GM21381 (cell line): ENCODE measurements at regions not wholly inside any gene's neighbourhood (a gene's known extent, or its start where the extent isn't known, plus 50 kb on each side); places are given as distances from the start of the nearest gene placed in this dataset.
"Not testable (repeated sequence)": the region's sequence is repeated elsewhere in the genome, so short reads cannot be mapped to it uniquely, and the experiment has no call there.

Source experiments
- ATAC-seq: cut with Tn5 transposase; IDR thresholded peaks from one replicate; pipeline ENCODE4 v1.9.1; 2021; ENCODE audit warnings: mild to moderate bottlenecking, moderate library complexity; ENCODE audit not compliant: unreplicated experiment

DNA sequence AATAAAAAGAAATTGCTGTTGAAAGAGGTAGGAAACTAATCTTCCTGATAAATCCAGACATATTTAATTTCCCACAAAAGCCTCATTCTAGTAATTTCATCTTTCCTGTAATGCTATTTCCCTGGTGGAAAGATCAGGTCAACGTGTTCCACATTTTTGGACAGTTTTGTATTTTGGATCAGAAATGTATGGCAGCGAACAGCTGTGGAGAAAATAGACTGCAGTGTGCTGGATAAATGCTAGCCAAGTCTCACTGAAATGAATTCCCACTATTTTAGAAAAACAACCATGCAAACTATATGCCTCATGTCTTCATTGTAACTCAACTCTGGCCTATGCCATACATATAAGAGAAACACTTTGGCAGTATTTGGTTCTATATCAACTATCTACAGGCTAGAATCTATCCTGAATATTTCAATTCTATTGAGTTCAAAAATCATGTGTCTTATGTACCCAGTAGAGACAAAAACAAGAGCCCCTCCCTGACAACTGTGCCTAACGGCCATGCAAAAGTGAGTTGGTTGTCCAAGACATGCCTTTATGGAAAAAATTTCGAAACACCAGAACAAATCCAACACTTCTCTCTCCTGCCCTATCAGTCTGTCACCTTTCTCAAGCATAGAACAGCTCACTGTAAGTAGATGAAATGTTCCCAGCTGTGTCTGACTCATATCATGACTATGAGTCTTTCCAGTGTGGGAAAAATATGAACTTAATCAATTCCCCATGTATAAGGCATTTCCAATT is 191.3 kb upstream of the NREP start:
- no peak for ATAC-seq

- ATAC-seq: no peak
Measured at GRCh38 chr5:111946556-111946955, 189.6 kb upstream of the NREP start.

DNA sequence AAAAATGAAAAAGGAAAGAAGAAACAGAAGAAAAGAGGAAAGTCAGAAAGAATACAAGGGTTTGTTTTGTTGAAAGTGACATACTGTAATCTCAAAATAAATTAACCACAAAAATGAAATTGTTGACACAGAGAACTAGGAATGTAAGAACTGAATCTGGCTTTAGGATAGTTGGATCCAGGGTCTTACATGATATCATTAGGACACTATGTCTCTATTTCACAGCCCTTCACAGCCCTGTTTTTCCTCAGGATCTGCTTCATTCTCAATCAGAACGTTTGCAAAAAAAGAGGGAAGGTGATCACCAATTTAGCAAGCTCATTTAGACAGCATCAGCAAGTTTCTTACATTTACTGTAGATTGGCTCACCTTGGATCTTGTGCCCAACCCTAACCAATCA is 188.5 kb upstream of the NREP start:
- no peak for ATAC-seq

DNA sequence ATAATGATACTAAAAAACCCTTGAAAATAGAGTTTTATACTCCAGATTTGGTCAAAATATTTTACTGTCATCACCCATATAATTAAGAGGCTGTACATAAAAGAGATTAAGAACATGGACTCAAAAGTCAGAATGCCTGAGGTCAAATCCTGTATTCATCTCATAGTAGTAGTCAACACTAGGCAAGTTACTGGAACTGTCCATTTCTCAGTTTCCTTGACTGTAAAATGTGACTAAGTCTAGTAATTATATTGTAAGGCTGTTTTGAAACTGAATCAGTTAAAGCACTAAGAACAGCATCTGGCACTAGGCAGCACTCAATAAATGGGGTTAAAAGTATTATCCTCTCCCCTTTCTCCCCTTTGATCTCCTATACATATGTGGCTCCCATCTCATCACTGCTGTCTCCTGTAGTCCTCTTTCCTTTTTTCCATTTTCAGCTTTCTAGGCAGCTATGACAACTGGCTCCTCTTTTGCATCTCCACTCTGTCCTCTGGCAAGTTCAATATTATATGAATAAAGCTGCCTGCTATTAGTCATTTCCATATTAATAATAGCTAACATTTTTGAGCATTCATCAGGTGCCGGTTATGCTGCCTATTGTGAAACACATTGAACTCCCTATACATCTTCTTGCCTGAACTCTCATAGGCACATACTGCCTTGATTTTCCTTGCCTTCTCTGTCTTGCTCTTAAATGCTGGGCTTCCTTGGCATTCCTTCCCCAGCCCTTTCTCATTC is 185.8 kb upstream of the NREP start:
- ATAC-seq: no peak

- no peak for ATAC-seq
Measured at GRCh38 chr5:111942201-111942600, 185.2 kb upstream of the NREP start.

DNA sequence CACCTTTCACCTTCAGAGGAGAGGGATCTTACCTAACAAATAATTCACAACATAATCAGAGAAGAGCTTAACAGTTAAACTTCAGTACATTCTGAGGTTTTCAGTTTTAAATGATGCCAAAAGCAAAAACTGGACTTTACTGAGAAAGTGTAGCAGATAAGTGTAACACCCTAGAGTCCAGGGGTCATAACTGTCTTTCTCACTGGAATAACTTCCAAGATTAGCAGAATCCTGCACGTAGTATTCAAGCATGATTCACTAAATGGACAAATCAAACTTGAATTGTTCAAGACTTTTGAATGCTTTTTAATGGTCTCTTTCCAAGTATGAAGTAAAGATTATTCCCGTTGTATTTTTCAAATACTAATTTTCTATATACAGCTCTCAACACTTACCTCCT is 180.1 kb upstream of the NREP start:
- ATAC-seq: no peak

- no peak for ATAC-seq
Measured at GRCh38 chr5:111935835-111936234, 178.8 kb upstream of the NREP start.

DNA sequence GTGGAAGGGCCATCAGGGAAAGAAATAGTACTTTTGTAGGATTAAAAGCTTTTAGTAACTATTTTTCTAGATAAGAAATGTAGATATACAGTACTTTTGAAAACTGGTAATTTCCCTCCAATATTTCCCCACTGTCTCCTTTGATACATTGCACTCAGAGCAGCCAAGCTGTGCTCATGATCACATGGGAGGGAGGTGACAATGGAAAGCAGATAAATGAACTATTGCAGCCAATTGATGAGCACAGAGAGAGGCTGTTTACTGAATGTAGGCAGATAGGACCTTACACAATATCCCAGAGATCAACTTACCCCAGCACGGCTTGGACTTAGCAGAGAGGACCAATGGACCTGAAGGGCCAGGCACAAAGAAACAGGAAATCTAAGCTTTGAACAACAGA is 178.0 kb upstream of the NREP start:
- ATAC-seq: no peak

GRCh38 chr5:111934511-111934910 is 177.5 kb upstream of the NREP start:
- ATAC-seq: no peak

- ATAC-seq: no peak
Measured at GRCh38 chr5:111933086-111933485, 176.1 kb upstream of the NREP start.

DNA sequence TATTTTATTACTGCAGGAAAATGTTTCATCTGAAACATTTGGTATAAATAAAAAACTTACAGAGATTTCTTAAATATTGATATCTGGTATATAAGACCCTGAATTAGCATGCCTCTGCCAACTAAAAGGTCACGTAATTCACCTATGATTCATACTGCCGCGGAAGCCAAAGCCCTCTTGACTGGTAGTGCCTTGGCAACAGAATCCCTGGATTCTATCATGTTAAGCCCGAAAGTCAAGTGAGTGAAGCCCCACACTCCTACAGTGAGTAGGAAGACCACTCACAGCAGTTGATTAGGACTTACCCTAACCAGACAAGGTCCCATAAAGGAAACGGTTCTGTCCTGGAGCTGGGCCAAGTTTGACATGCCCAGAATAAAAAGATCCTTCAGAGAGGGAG is 175.6 kb upstream of the NREP start:
- ATAC-seq: no peak

- ATAC-seq: no peak
Measured at GRCh38 chr5:111932199-111932598, 175.2 kb upstream of the NREP start.

GRCh38 chr5:111931655-111932054 is 174.7 kb upstream of the NREP start:
- ATAC-seq: no peak

- no peak for ATAC-seq
Measured at GRCh38 chr5:111930905-111931461, 174.0 kb upstream of the NREP start.

DNA sequence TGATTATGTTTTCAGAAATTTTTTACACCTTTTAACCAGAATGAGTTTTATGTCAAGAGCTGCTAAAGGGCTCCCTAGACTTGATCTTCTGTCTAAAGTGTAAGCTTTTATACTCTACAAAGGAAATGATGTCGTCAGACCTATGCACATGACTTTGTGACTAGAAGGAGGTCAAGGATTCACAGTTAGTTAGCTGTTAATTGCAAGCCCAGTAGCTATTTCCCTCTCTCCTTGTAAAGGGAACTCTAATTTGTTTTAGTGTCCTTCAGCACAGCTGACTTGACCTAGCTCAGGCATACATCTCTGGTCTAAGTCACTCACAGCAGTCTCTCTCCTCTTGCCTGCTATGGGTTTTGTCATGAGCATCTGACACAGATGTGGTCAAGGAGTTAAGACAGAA is 173.5 kb upstream of the NREP start:
- ATAC-seq: no peak

DNA sequence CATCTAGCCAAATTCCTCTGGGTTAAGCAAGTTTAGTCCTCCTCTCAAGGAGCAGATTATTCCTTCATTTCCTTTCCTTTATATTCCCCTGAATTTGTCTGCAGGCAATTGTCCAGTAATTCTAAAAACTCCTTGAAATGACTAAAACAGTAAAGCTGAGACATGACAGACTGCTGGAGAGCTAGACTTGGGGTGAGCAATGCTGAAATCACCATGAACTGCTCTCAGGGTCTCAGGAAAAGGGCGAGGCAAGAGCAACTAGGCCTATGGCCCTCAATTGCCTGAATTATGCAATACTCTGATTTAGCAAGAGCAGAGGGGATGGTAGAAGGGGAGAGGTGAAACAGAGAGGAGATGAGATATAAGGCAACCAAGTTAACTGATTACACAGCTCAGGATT is 172.9 kb upstream of the NREP start:
- ATAC-seq: no peak

DNA sequence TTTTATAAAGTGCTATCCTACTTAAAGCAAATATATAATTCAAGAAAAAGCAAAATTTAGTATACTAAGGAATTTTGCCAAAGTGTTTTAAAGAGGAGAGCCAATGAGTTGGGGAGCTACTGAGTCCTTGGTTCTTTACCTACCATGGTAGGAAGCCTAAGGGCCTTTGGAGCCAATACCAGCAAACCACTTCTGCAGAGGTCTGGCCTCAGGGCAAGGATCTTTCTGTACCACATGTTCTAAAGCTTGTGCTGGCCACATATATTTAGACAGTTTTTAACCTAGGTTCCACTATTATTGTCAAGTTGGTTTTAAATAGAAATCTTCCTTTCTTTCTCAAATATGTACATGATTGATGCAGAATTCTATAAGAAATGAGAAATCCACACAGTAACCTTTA is 172.3 kb upstream of the NREP start:
- ATAC-seq: no peak

DNA sequence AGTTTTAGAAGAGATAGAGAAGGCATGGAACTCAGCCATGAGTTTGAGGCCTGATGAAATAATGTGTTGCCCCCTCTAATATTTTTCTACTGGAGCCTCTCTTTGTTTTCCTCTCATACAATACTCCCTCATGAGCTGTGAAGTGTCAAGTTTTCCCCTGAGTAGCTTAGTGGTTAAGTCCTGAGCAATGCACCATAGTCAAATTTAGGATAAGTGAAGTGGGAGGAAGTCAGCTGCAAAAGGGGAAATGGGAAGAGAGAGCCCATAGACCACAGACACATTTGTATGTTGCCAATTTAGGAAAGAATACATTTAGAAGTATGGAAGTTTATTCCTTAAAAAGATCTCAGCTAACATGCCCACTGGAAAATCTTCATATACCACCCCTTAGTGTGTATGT is 171.5 kb upstream of the NREP start:
- ATAC-seq: no peak

- ATAC-seq: no peak
Measured at GRCh38 chr5:111927191-111927590, 170.2 kb upstream of the NREP start.

- ATAC-seq: no peak
Measured at GRCh38 chr5:111926026-111926425, 169.0 kb upstream of the NREP start.

GRCh38 chr5:111922344-111922743 is 165.3 kb upstream of the NREP start:
- no peak for ATAC-seq

DNA sequence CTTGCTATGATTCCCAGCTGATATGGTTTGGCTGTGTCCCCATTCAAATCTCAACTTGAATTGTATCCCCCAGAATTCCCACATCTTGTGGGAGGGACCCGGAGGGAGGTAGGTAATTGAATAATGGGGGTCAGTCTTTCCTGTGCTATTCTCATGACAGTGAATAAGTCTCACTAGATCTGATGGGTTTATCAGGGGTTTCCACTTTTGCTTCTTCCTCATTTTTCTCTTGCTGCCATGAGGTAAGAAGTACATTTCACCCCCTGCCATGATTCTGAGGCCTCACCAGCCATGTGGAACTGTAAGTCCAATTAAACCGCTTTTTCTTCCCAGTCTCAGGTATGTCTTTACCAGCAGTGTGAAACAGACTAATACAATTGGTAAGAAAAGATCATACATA is 164.7 kb upstream of the NREP start:
- ATAC-seq: not testable (repeated sequence)
